Activated T-cell treated with anti-CD3 and anti-CD28 coated beads, Interleukin-2, amount 50 U/mL, for 24 hours (primary cell): ENCODE measurements at regions not wholly inside any gene's neighbourhood (a gene's known extent, or its start where the extent isn't known, plus 50 kb on each side); places are given as distances from the start of the nearest gene placed in this dataset.

Experiments used
- DNase-seq: peaks from one replicate; pipeline ENCODE4 v3.0.0-alpha.2; 2020
- H3K27ac Mint-ChIP-seq: 2 replicates; pipeline ENCODE4 v1.8.0; 2020; ENCODE audit warnings: mild to moderate bottlenecking, mixed read lengths
- H3K27me3 Mint-ChIP-seq: 2 replicates; pipeline ENCODE4 v1.8.0; 2020; ENCODE audit warnings: mixed read lengths
- H3K36me3 Mint-ChIP-seq: 2 replicates; pipeline ENCODE4 v1.8.0; 2020; ENCODE audit warnings: low read depth, mixed read lengths
- H3K4me1 Mint-ChIP-seq: 2 replicates; pipeline ENCODE4 v1.8.0; 2020; ENCODE audit warnings: low read depth, mixed read lengths
- H3K4me3 Mint-ChIP-seq: 2 replicates; pipeline ENCODE4 v1.8.0; 2020; ENCODE audit warnings: mild to moderate bottlenecking, moderate library complexity, mixed read lengths
- H3K9me3 Mint-ChIP-seq: 2 replicates; pipeline ENCODE4 v1.8.0; 2020; ENCODE audit warnings: mixed read lengths

DNA sequence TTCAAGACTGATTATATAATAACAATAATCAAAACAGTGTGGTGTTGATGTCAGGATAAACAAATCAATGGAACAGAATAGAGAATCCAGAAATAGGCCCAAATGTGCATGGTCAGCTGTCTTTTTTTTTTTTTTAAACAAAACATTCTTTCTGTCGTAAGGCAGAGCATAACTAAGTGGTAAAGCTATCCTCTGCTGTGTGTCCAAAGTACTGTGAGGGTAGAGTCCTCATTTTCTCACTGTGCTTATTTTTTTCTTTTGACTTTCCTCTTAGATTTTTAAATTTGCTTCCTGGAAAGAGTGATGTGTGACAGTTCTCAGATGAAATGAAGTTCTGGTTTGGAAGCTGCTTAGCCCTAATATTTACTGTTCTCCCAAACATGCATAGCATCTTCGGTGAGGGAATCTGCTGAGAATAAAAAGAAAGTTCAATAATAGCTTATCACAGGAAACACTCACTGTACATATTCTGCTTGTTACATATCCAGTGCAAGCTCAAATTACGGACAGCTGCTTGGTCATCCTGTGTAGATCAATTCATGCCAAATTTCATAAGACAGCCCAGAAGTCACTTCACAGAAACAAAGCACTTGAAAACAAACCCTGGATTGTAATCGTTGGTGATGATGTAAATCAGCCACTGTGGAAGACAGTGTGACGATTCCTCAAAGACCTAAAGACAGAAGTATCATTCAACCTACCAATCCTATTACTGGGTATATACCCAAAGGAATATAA, 423.9 kb downstream of the NEBL start:
- H3K36me3 Mint-ChIP-seq, result no peaks in the 10 kb centered on the region
- peaks cover 4% of the 10 kb centered on the region for H3K9me3 Mint-ChIP-seq
- no peak for DNase-seq
- H3K27ac Mint-ChIP-seq, result no peak overlapping the region
- H3K4me3 Mint-ChIP-seq, result no peak overlapping the region
- H3K4me1 Mint-ChIP-seq, result no peaks in the 10 kb centered on the region
- no peaks in the 10 kb centered on the region for H3K27me3 Mint-ChIP-seq

DNA sequence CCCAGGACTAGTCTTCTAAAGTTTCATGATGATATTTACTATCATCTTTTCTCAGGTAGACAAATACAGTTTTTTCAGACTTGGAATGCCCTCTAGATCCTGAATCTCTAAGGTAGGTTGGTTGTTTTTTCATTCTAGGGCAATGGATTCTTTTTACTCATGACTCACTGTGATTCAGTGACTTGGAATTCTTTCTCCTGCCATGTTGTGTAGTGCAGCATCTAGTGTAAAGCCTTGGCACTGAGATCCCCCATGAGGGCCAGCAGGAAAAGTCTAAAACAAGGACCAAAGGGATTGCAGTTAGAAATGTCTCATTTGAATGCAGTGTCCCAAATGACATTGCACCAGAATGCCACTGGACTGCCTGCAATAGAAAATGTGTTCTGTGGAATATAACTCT, 430.4 kb downstream of the NEBL start:
- Mint-ChIP-seq H3K9me3 (peaks cover 7% of the 10 kb centered on the region), H3K4me3 (no peak overlapping the region), H3K27ac (no peak overlapping the region), H3K27me3 (no peaks in the 10 kb centered on the region), H3K4me1 (no peaks in the 10 kb centered on the region), H3K36me3 (no peaks in the 10 kb centered on the region)
- no peak for DNase-seq

DNA sequence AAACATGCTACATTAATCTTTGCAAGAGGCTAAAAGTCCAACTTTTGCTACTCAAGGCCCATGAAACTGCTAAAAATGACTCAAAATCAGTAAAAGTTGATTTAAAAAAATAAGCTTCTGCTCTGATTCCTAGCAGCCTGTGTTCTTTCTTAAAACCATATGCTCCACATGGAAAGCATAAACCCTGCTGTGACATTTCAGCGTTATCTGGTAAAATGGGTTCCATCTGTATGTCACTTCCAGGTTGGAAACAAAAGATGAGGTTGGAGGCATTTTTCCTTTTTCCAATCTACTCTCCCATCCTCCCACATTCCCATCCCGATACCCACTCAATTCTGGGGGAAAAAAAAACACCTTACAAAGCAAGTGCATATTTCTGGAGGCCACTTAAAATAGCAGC, 439.5 kb downstream of the NEBL start:
- DNase-seq, result no peak
- Mint-ChIP-seq H3K36me3 (no peaks in the 10 kb centered on the region), H3K27ac (no peak overlapping the region), H3K4me1 (no peaks in the 10 kb centered on the region), H3K9me3 (no peaks in the 10 kb centered on the region), H3K27me3 (no peaks in the 10 kb centered on the region), H3K4me3 (no peak overlapping the region)

DNA sequence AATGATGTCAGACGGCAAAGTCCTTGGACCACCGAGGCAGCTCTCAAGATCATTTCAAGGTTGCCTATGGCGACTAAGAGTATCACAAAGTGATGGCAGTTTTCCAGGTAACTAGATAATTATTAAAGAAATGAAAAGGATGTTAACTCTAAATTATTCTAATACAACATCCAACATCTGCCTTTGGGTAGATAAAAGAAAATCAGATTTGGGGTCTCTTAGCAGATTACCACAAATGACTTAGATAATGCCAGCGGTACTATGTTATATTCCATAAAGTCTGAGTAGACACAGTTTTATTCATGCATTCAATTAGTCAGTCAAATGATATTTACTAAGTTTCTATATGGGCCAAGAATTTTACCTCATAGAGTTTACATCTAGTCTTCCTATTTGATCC, 441.3 kb downstream of the NEBL start:
- no peak for DNase-seq
- no peaks in the 10 kb centered on the region for H3K9me3 Mint-ChIP-seq
- H3K27ac Mint-ChIP-seq, result no peak overlapping the region
- H3K4me1 Mint-ChIP-seq, result no peaks in the 10 kb centered on the region
- H3K36me3 Mint-ChIP-seq, result no peaks in the 10 kb centered on the region
- H3K4me3 Mint-ChIP-seq, result no peak overlapping the region
- no peaks in the 10 kb centered on the region for H3K27me3 Mint-ChIP-seq

DNA sequence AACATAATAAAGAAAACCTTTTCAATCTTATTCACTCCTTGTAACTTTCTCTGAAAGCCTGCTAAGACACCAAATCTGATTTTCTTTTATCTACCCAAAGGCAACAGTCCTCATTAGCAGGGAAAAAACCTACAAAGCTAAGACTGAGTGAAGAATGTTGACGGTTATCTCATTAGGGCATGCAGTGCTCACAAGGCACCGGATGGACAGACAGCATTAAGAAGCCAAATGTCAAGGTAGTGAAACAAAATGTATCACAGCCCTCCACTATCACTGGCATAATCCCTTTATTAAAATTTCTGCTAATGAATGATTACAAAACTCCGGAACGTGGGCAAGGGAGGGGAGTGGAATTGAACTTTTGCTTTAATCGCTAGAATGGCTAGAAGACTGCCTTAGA, 442.8 kb downstream of the NEBL start:
- H3K36me3 Mint-ChIP-seq, result no peaks in the 10 kb centered on the region
- H3K4me3 Mint-ChIP-seq, result no peak overlapping the region
- H3K9me3 Mint-ChIP-seq, result no peaks in the 10 kb centered on the region
- H3K27me3 Mint-ChIP-seq, result no peaks in the 10 kb centered on the region
- H3K27ac Mint-ChIP-seq, result no peak overlapping the region
- no peak for DNase-seq
- H3K4me1 Mint-ChIP-seq, result no peaks in the 10 kb centered on the region

DNA sequence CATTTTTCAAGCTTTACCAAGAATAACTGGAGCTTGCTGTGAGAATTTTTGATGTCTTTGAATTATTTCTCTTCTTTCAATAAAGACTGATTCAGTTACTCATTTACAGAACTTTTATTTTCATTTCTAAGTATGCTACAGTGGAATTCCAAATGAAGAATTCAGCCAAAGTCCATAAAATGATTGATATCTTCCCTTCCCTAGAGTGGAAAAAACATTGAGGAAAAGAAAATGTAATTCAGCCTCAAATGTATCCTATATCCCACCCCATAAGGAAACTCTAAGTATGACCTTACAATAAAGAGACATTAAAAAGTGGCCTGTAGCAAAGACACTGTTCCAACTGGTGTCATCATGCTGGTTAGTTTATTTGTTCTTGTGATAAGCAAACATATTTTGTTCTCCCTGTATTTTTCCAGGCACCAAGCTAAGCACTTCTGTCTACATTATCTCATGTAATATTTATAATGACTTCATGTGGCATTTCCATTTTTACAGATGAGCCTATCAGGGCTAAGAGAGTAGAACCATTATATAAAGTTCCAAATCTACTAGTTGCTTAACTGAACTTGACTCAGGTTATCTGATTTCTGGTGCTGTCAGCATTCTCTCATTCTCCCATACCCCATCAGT, 450.4 kb downstream of the NEBL start:
- Mint-ChIP-seq H3K36me3 (no peaks in the 10 kb centered on the region), H3K27me3 (no peaks in the 10 kb centered on the region), H3K9me3 (peaks cover 7% of the 10 kb centered on the region), H3K4me1 (no peaks in the 10 kb centered on the region), H3K27ac (no peak overlapping the region), H3K4me3 (no peak overlapping the region)
- no peak for DNase-seq

DNA sequence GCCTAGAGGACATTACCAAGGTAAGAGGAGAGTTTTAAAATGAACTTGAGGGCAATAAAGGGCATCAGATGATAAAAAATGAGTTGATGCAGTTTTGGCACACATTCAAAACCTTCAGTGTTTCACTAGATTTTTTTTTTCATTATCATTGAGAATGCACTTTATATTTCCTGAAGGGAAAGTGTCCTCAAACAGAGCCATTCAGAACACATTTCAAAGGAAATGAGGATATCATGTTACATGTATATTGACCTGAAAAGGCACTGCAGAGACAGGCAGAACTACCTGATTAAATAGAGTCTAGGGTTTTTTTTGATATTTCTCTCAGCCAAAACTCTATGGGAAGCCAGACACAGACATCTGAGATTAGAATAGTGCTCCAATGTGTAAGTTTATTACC, 454.0 kb downstream of the NEBL start:
- no peaks in the 10 kb centered on the region for H3K36me3 Mint-ChIP-seq
- H3K27me3 Mint-ChIP-seq, result no peaks in the 10 kb centered on the region
- no peak for DNase-seq
- no peak overlapping the region for H3K4me3 Mint-ChIP-seq
- no peaks in the 10 kb centered on the region for H3K4me1 Mint-ChIP-seq
- H3K27ac Mint-ChIP-seq, result no peak overlapping the region
- peaks cover 14% of the 10 kb centered on the region for H3K9me3 Mint-ChIP-seq

DNA sequence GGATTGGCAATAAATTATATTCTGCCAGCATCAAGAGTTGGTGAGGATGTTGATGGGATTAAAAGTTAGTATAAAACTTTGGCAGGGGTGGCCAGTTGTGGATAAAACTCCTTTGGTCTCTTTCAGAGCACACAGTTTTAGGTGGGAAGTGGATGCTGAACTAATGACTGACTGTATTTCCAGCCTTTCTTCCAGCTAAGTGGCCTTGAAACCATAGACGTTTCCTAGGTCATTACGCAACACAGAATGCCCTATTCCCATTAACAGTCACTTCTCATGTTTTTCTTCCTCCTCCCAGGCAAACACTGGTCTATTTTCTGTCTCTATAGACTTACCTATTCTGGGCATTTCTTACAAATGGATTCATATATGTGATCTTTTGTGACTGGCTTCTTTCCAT, 467.4 kb downstream of the NEBL start:
- no peak for DNase-seq
- H3K36me3 Mint-ChIP-seq, result no peaks in the 10 kb centered on the region
- no peak overlapping the region for H3K27ac Mint-ChIP-seq
- no peak overlapping the region for H3K4me3 Mint-ChIP-seq
- no peaks in the 10 kb centered on the region for H3K27me3 Mint-ChIP-seq
- H3K4me1 Mint-ChIP-seq, result no peaks in the 10 kb centered on the region
- H3K9me3 Mint-ChIP-seq, result peaks cover 8% of the 10 kb centered on the region

DNA sequence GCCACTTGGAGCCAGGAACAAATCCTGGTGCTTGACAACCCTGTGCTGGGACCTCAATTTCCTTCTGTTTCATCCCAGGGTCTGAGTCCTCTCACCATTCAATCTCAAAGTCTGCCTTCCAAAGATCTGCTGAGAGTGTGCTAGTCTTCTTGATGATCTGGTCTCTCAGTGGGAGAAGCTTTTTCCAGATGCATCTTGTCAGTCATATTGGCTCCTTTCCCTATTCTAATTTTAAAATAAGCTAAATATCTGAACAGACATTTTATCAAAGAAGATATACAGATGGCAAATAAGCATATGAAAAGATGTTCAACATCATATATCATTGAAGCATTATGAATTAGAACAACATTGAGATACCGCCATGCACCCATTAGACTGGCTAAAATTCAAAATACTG, 469.3 kb downstream of the NEBL start:
- Mint-ChIP-seq H3K9me3 (peaks cover 21% of the 10 kb centered on the region), H3K27me3 (no peaks in the 10 kb centered on the region), H3K4me1 (no peaks in the 10 kb centered on the region), H3K36me3 (no peaks in the 10 kb centered on the region), H3K4me3 (no peak overlapping the region), H3K27ac (no peak overlapping the region)
- no peak for DNase-seq

DNA sequence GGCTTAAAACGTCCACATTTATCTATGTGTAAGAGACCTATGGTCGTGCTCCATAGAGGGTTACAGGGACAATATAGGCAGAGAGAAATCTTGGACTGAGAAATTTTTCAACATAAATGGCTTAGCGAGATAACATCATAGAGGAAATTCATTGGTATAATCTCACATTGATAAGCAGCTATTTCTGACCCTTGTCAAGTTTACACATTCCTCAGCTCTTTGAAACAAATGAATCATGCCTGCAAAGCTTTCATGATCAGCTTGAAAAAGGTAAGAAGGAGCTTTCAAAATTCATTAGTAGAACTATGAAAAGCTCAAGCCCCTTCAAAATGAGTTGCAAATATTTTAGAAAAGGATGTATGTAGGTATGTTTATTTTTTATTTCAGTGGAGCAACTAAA, 478.8 kb downstream of the NEBL start:
- Mint-ChIP-seq H3K36me3 (no peaks in the 10 kb centered on the region), H3K4me3 (no peak overlapping the region), H3K27me3 (no peaks in the 10 kb centered on the region), H3K4me1 (no peaks in the 10 kb centered on the region), H3K27ac (no peak overlapping the region), H3K9me3 (peaks cover 13% of the 10 kb centered on the region)
- DNase-seq, result no peak

DNA sequence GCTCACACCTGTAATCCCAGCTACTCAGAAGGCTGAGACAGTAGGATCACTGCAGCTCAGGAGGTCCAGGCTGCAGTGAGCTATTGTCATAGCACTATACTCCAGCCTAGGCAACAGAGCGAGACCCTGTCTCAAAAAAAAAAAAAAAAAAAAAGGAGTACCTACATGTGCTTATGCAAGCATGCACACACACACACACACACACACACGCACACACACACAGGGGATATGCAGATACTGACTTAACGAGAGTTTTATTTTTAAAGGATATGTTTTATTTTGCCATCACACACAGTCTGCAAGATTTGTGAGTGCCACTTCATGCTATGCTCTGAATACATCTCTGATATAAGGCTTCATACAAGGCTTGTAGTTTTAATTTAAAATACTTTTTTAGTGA, 479.3 kb downstream of the NEBL start:
- Mint-ChIP-seq H3K4me1 (no peaks in the 10 kb centered on the region), H3K27me3 (no peaks in the 10 kb centered on the region), H3K27ac (no peak overlapping the region), H3K4me3 (no peak overlapping the region), H3K36me3 (no peaks in the 10 kb centered on the region), H3K9me3 (peaks cover 13% of the 10 kb centered on the region)
- DNase-seq, result no peak

DNA sequence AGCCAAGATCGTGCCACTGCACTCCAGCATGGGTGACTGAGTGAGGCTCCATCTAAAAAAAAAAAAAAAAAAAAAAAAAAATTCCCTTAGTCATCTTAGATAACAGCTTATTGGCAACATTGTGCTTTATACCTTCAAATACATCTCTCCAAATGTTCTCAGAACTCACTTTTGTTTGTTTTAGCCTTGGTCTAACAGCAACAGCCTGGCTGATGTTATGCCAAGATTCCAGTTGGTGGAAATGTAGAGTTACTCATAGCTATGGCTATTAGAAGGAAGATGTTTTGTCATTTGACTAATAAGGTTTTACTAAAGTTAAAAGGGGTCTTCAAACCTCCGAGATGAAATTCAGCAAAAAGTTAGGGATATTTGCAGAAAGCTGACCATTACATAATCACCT, 481.4 kb downstream of the NEBL start:
- no peak for DNase-seq
- Mint-ChIP-seq H3K36me3 (no peaks in the 10 kb centered on the region), H3K4me1 (no peaks in the 10 kb centered on the region), H3K27me3 (no peaks in the 10 kb centered on the region), H3K9me3 (peaks cover 8% of the 10 kb centered on the region), H3K4me3 (no peak overlapping the region), H3K27ac (no peak overlapping the region)

DNA sequence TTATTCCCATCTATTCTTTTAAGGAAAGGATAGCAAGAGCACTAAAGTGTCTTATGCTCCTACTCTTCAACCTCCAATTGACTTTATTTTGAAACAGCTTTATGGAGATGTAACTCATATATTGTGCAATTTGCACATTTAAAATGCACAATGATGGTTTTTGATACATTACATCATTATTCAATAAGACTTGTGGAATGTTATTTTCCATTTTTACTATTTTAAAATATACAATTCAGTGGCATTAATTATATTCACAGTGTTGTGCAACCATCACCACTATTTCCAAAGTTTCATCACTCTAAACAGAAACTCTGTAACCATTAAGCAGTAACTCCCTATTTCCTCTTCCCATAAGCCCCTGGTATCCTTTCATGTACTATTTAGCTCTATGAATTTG, 489.8 kb downstream of the NEBL start:
- Mint-ChIP-seq H3K9me3 (no peaks in the 10 kb centered on the region), H3K27ac (no peak overlapping the region), H3K36me3 (no peaks in the 10 kb centered on the region), H3K4me1 (no peaks in the 10 kb centered on the region), H3K27me3 (no peaks in the 10 kb centered on the region), H3K4me3 (no peak overlapping the region)
- DNase-seq, result no peak

DNA sequence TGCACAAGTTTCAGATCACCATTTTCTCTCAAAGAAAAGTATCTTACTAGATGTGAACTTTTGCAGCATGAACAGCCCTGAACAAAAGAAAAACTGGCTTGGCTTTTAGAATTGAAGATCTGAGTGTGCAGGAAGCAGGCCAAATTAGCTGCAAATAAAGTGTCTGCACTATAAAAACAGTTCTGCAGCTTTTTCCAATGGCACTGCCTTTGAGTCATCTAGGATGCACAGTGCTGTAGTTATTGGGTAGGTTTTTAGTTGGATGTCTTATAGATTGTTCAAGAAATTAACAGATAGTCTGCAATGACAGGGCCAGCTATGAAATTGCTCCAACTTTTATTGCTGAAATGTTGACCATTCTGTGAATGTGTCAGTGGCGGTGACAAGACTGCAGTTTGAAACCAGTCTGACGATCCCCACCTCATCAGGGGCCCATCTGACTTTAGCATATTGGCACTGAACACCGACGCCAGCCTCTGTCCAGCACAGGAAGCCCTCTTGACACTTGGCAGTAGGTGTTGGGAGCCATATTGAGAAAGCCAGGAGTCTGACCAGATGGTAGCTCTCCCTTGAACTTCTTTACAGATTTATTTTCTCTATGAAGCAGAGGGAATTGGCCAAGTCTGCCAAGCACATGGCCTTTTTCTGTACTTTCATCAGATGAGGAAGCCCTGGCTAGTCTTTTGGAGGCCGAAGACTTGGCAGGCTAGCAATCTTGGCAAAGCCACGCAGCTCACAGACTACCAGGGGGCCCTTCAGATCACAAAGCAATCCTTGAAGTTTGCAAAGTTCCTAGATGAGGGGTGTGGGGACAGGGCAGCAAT, 490.6 kb downstream of the NEBL start:
- Mint-ChIP-seq H3K4me3 (no peak overlapping the region), H3K27me3 (no peaks in the 10 kb centered on the region), H3K36me3 (no peaks in the 10 kb centered on the region), H3K9me3 (no peaks in the 10 kb centered on the region), H3K27ac (no peak overlapping the region), H3K4me1 (no peaks in the 10 kb centered on the region)
- no peak for DNase-seq

DNA sequence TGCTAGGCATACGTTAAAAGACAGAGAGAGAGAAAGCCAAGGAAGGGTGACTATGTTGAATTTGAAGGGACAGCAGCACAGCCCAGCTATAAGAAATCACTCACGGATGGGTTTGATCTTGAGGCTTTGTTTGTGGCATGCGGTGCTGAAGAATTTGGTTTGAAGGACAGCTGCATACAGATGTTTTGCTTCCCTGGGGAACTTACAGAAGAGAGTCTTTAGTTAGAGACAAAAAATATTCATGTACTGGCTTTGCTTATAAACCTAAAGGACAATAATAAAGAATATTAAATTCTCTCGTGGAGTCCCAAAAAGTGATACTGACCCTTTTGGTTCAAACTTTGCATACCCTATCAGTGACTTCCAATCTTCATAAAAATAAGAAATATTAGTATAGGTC, 491.4 kb downstream of the NEBL start:
- no peak overlapping the region for H3K27ac Mint-ChIP-seq
- no peaks in the 10 kb centered on the region for H3K9me3 Mint-ChIP-seq
- no peak overlapping the region for H3K4me3 Mint-ChIP-seq
- DNase-seq, result no peak
- no peaks in the 10 kb centered on the region for H3K27me3 Mint-ChIP-seq
- H3K36me3 Mint-ChIP-seq, result no peaks in the 10 kb centered on the region
- H3K4me1 Mint-ChIP-seq, result no peaks in the 10 kb centered on the region
